ENCODE measurements at regions not wholly inside any gene's neighbourhood (a gene's known extent, or its start where the extent isn't known, plus 50 kb on each side); places are given as distances from the start of the nearest gene placed in this dataset.
"Not testable (repeated sequence)": the region's sequence is repeated elsewhere in the genome, so short reads cannot be mapped to it uniquely, and the experiment has no call there.

- ChIA-PET CTCF (no interaction called here), POLR2A (no interaction called here)
- peaks cover 10% of the 10 kb centered on the region for H3K4me1 Mint-ChIP-seq
- H3K9me3 Mint-ChIP-seq: peaks cover 17% of the 10 kb centered on the region
- no peak for TF ChIP-seq RELA (CRISPR knock-in tag; IDR thresholded peaks at IDR 0.05; ENCODE audit: borderline replicate concordance)
- no peak for TF ChIP-seq CTCF (IDR thresholded peaks at IDR 0.05)
- no peak for TF ChIP-seq TEAD1 (CRISPR knock-in tag; IDR thresholded peaks at IDR 0.05)
- no peak for TF ChIP-seq OVOL2 (CRISPR knock-in tag; IDR thresholded peaks at IDR 0.05; ENCODE audit: borderline replicate concordance)
- no peak for TF ChIP-seq GTF2I (CRISPR knock-in tag; conservative IDR thresholded peaks at IDR 0.05)
- TF ChIP-seq SMAD3 (CRISPR knock-in tag; IDR thresholded peaks at IDR 0.05; ENCODE audit: borderline replicate concordance): no peak
- no peak for TF ChIP-seq ESRRA (CRISPR knock-in tag; IDR thresholded peaks at IDR 0.05; ENCODE audit: borderline replicate concordance)
- TF ChIP-seq ZNF121 (CRISPR knock-in tag; IDR thresholded peaks at IDR 0.05): no peak
- no peak for TF ChIP-seq ZNF232 (CRISPR knock-in tag; IDR thresholded peaks at IDR 0.05)
- TF ChIP-seq PRRX2 (CRISPR knock-in tag; IDR thresholded peaks at IDR 0.05): no peak
- no peak for TF ChIP-seq JAZF1 (CRISPR knock-in tag; IDR thresholded peaks at IDR 0.05)
- TF ChIP-seq CREM (CRISPR knock-in tag; IDR thresholded peaks at IDR 0.05): no peak
- no peaks in the 10 kb centered on the region for H3K27me3 Mint-ChIP-seq (ENCODE audit: low read depth)
- peaks cover 8% of the 10 kb centered on the region; the same call in 1 of the 2 replicates for H3K36me3 Mint-ChIP-seq
- no peak for ATAC-seq
- DNase-seq (ENCODE audit: low spot score): no peak
- no peak overlapping the region for H3K4me3 Mint-ChIP-seq
- H3K27ac Mint-ChIP-seq: no peak overlapping the region
These were observed 240.2 kb downstream of the NEBL start for GRCh38 chr10:20656886-20657285.

- H3K27me3 Mint-ChIP-seq (ENCODE audit: low read depth); POLR2A ChIA-PET; ATAC-seq; H3K4me3 Mint-ChIP-seq; CTCF ChIA-PET; H3K4me1 Mint-ChIP-seq; H3K36me3 Mint-ChIP-seq; H3K27ac Mint-ChIP-seq; DNase-seq (ENCODE audit: low spot score): not testable (repeated sequence)
- H3K9me3 Mint-ChIP-seq: peaks cover 12% of the 10 kb centered on the region
These were observed 244.7 kb downstream of the NEBL start for GRCh38 chr10:20652424-20652823.

- no peak for ATAC-seq
- DNase-seq (ENCODE audit: low spot score): no peak
- no peak overlapping the region for H3K4me3 Mint-ChIP-seq
- H3K27ac Mint-ChIP-seq: no peak overlapping the region
- peaks cover 7% of the 10 kb centered on the region; the same call in 1 of the 2 replicates for H3K36me3 Mint-ChIP-seq
- H3K4me1 Mint-ChIP-seq: peaks cover 9% of the 10 kb centered on the region
- POLR2A ChIA-PET: no interaction called here
- CTCF ChIA-PET: no interaction called here
- peaks cover 12% of the 10 kb centered on the region for H3K9me3 Mint-ChIP-seq
- no peaks in the 10 kb centered on the region for H3K27me3 Mint-ChIP-seq (ENCODE audit: low read depth)
- no peak for TF ChIP-seq ATF1 (CRISPR knock-in tag; IDR thresholded peaks at IDR 0.05)
- no peak for TF ChIP-seq ZNF263 (CRISPR knock-in tag; IDR thresholded peaks at IDR 0.05; ENCODE audit: low read depth)
- no peak for TF ChIP-seq IRF2 (CRISPR knock-in tag; IDR thresholded peaks at IDR 0.05; ENCODE audit: borderline replicate concordance, low read depth)
- no peak for TF ChIP-seq KAT7 (CRISPR knock-in tag; IDR thresholded peaks at IDR 0.05; ENCODE audit: borderline replicate concordance)
- no peak for TF ChIP-seq MAX (CRISPR knock-in tag; IDR thresholded peaks at IDR 0.05)
- no peak for TF ChIP-seq ERG (CRISPR knock-in tag; IDR thresholded peaks at IDR 0.05)
- no peak for TF ChIP-seq TEAD4 (CRISPR knock-in tag; IDR thresholded peaks at IDR 0.05)
- no peak for TF ChIP-seq ZNF425 (CRISPR knock-in tag; conservative IDR thresholded peaks at IDR 0.05)
- no peak for TF ChIP-seq ATF6 (CRISPR knock-in tag; IDR thresholded peaks at IDR 0.05)
- no peak for TF ChIP-seq HMGXB4 (CRISPR knock-in tag; IDR thresholded peaks at IDR 0.05)
- no peak for TF ChIP-seq E2F4 (CRISPR knock-in tag; IDR thresholded peaks at IDR 0.05; ENCODE audit: borderline replicate concordance, low read depth)
- no peak for TF ChIP-seq ZNF423 (CRISPR knock-in tag; IDR thresholded peaks at IDR 0.05)
These were observed 248.7 kb downstream of the NEBL start for GRCh38 chr10:20648263-20648874.

Measured in WTC11 (cell line).